ENCODE measurements at regions not wholly inside any gene's neighbourhood (a gene's known extent, or its start where the extent isn't known, plus 50 kb on each side); places are given as distances from the start of the nearest gene placed in this dataset.
"Not testable (repeated sequence)": the region's sequence is repeated elsewhere in the genome, so short reads cannot be mapped to it uniquely, and the experiment has no call there.

DNA sequence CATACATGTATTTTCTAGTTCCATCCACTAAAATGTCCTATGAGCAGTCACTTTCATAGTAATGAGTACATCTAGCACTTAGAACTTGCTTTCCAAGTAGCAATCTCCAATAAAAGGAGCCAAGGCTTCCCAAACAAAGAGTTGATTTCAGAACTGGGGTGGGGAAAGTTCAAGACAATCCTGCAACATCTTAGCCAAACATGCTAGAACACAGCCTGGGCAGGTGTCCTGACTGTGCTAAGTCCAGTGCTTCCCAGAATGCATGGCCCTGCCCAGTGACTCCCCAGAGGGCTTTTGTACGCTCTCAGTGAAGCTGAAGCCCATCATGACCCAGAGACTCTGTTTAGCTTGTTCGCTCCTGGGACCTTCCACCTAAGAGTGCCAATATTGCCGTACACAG lies 106.7 kb upstream of the UBAC2 start:
- ATAC-seq: no peak
- intact Hi-C loops (cut with DNase I): no loop called here
- WGBS, 4 donors: 81 to 86% (median 85%) methylated on average over 3 of the region's 3 CpGs
- Histone ChIP-seq H3K4me3 (no peak overlapping the region), H3K4me1 (no peaks in the 10 kb centered on the region), H3K36me3 (no peaks in the 10 kb centered on the region), H3K27ac (no peak overlapping the region), H3K27me3 (peaks cover 0 to 59% (median 0%) of the 10 kb centered on the region in 9 donors), H3K9me3 (no peaks in the 10 kb centered on the region)
- TF ChIP-seq, protein P1, sequence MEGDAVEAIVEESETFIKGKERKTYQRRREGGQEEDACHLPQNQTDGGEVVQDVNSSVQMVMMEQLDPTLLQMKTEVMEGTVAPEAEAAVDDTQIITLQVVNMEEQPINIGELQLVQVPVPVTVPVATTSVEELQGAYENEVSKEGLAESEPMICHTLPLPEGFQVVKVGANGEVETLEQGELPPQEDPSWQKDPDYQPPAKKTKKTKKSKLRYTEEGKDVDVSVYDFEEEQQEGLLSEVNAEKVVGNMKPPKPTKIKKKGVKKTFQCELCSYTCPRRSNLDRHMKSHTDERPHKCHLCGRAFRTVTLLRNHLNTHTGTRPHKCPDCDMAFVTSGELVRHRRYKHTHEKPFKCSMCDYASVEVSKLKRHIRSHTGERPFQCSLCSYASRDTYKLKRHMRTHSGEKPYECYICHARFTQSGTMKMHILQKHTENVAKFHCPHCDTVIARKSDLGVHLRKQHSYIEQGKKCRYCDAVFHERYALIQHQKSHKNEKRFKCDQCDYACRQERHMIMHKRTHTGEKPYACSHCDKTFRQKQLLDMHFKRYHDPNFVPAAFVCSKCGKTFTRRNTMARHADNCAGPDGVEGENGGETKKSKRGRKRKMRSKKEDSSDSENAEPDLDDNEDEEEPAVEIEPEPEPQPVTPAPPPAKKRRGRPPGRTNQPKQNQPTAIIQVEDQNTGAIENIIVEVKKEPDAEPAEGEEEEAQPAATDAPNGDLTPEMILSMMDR (IDR thresholded peaks at IDR 0.05): no peak
- TF ChIP-seq POLR2A (IDR thresholded peaks at IDR 0.05): no peak
- DNase-seq: no peak

DNA sequence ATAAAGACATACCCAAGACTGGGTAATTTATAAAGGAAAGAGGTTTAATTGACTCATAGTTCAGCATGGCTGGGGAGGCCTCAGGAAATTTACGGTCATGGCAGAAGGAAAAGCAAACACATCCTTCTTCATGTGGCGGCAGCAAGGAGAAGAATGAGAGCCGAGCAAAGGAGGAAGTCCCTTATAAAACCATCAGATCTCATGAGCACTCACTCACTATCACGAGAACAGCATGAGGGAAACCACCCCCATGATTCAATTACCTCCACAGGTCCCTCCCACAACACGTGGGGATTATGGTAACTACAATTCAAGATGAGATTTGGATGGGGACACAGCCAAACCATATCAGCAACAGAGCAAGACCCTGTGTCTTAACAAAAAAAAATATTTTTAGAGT lies 98.8 kb upstream of the UBAC2 start:
- H3K4me1 ChIP-seq; intact Hi-C loops (cut with DNase I); H3K9me3 ChIP-seq; H3K36me3 ChIP-seq; H3K27ac ChIP-seq; DNase-seq; H3K4me3 ChIP-seq; ATAC-seq: not testable (repeated sequence)
- WGBS, 4 donors: 50 to 63% (median 54%) methylated on average over 5 of the region's 5 CpGs
- peaks cover 0 to 76% (median 0%) of the 10 kb centered on the region in 9 donors for H3K27me3 ChIP-seq

DNA sequence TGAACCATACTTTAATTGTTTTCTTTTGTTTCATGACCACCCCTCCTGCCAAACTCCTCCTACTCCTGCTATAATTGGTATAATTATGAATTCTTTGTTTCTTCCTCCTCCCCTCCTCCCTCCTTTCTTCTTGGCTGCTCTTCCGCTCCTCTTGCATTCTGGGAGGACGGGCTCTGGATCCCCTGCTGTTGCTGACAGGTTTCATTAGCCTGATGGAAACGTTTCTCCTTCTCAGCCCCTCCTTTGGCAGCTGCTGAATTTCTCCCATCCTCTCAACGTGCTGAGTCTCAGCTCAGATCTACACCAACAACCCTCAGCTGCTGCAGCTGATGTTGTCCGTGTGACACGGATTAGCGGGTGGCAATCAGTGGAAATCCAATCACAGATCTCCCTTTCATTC lies 97.1 kb upstream of the UBAC2 start:
- no peak for TF ChIP-seq POLR2A (IDR thresholded peaks at IDR 0.05)
- TF ChIP-seq, protein P1 (IDR thresholded peaks at IDR 0.05): no peak
- no peak overlapping the region for H3K27ac ChIP-seq
- no peaks in the 10 kb centered on the region for H3K36me3 ChIP-seq
- ATAC-seq: no peak
- no peaks in the 10 kb centered on the region for H3K4me1 ChIP-seq
- DNase-seq: no peak
- peaks cover 0 to 70% (median 0%) of the 10 kb centered on the region in 9 donors for H3K27me3 ChIP-seq
- intact Hi-C loops (cut with DNase I): no loop called here
- no peaks in the 10 kb centered on the region for H3K9me3 ChIP-seq
- WGBS, 4 donors: 24 to 42% (median 30%) methylated on average over 7 of the region's 7 CpGs
- H3K4me3 ChIP-seq: no peak overlapping the region

DNA sequence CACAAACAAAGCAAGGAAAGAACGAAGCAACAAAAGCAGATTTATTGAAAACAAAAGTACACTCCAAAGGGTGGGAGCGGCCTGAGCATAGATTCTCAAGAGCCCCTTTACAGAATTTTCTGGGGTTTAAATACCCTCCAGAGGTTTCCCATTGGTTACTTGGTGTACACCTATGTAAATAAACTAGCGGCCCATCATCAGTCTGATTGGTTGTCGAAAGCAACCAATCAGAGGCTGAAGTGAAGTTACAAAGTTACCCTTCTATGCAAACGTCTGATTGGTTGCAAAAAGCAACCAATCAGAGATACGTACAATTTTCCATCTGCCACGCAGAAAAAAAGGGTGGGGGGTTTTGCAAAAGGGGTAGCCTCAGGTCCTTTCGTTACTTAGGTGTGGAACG lies 96.3 kb upstream of the UBAC2 start:
- no peak overlapping the region for H3K4me3 ChIP-seq
- WGBS, 4 donors: 86 to 89% (median 88%) methylated on average over 9 of the region's 9 CpGs
- H3K36me3 ChIP-seq: no peaks in the 10 kb centered on the region
- H3K4me1 ChIP-seq: no peaks in the 10 kb centered on the region
- H3K27me3 ChIP-seq: peaks cover 0 to 71% (median 0%) of the 10 kb centered on the region in 9 donors
- no peak overlapping the region for H3K27ac ChIP-seq
- intact Hi-C loops (cut with DNase I): no loop called here
- H3K9me3 ChIP-seq: no peaks in the 10 kb centered on the region
- TF ChIP-seq POLR2A (IDR thresholded peaks at IDR 0.05): no peak
- TF ChIP-seq, protein P1 (IDR thresholded peaks at IDR 0.05): no peak
- ATAC-seq: no peak
- no peak for DNase-seq

- no peaks in the 10 kb centered on the region for H3K4me1 ChIP-seq
- H3K9me3 ChIP-seq: no peaks in the 10 kb centered on the region
- no peak for DNase-seq
- H3K4me3 ChIP-seq: no peak overlapping the region
- intact Hi-C loops (cut with DNase I): no loop called here
- 85 to 89% (median 88%) methylated on average over 3 of the region's 3 CpGs for WGBS, 4 donors
- no peaks in the 10 kb centered on the region for H3K36me3 ChIP-seq
- H3K27me3 ChIP-seq: peaks cover 0 to 68% (median 0%) of the 10 kb centered on the region in 9 donors
- no peak for TF ChIP-seq POLR2A (IDR thresholded peaks at IDR 0.05)
- TF ChIP-seq, protein P1 (IDR thresholded peaks at IDR 0.05): no peak
- H3K27ac ChIP-seq: no peak overlapping the region
- no peak for ATAC-seq
Observed at GRCh38 chr13:99105160-99105559, 95.5 kb upstream of the UBAC2 start.
